AG04449 (cell line): ENCODE measurements at regions not wholly inside any gene's neighbourhood (a gene's known extent, or its start where the extent isn't known, plus 50 kb on each side); places are given as distances from the start of the nearest gene placed in this dataset.

Experiments
- CTCF ChIA-PET: fragments of 350-600 bp; formaldehyde crosslinking; extraction: SDS; loops from one replicate; lab custom pipeline; 2021; ENCODE audit warnings: antibody characterized with exemption; lab: Yijun Ruan, JAX
- POLR2A ChIA-PET: fragments of 400-600, 350-600 bp; formaldehyde crosslinking; extraction: SDS; loops from one replicate; lab custom pipeline; 2020; ENCODE audit warnings: antibody characterized with exemption, inconsistent platforms; lab: Yijun Ruan, JAX
- DNase-seq: peaks from one replicate; pipeline ENCODE4 v3.0.0-alpha.2; 2010; ENCODE audit warnings: low read depth, low spot score
- H3K4me3 ChIP-seq: 2 replicates; pipeline ENCODE4 v1.5.1; 2011; ENCODE audit warnings: low read depth, mild to moderate bottlenecking, control low read depth, low read length
- CTCF ChIP-seq: IDR thresholded peaks from one replicate; pipeline ENCODE4 v1.5.1; 2011; ENCODE audit warnings: mild to moderate bottlenecking, moderate library complexity, low read length, control low read depth, inconsistent platforms; ENCODE audit not compliant: insufficient read depth; ENCODE audit errors: missing control alignments

GRCh38 chr20:60261333-60261732 lies 303.1 kb downstream of the CDH26 start:
- CTCF ChIA-PET, result interaction anchor here (1.2 to 5.4 kb wide), 6 partner anchors 10 to 204 kb away, joined by 3 to 62 read pairs (median 16); no protein-coding TSS in a partner anchor
- no peak for DNase-seq
- POLR2A ChIA-PET, result no interaction called here
- no peak for TF ChIP-seq CTCF
- H3K4me3 ChIP-seq, result no peak overlapping the region

GRCh38 chr20:60262967-60263603 lies 304.9 kb downstream of the CDH26 start:
- no peak for DNase-seq
- CTCF ChIA-PET, result interaction anchor here (0.6 to 5.4 kb wide), 19 partner anchors 8 to 966 kb away, joined by 3 to 62 read pairs (median 4); no protein-coding TSS in a partner anchor
- TF ChIP-seq CTCF, result peak; percentile 75
- POLR2A ChIA-PET, result no interaction called here
- no peak overlapping the region for H3K4me3 ChIP-seq

GRCh38 chr20:60263725-60264709 lies 305.8 kb downstream of the CDH26 start:
- TF ChIP-seq CTCF, result no peak
- POLR2A ChIA-PET, result no interaction called here
- DNase-seq, result no peak
- H3K4me3 ChIP-seq, result no peak overlapping the region
- CTCF ChIA-PET, result interaction anchor here (0.6 to 5.4 kb wide), 13 partner anchors 8 to 318 kb away, joined by 3 to 62 read pairs (median 10); no protein-coding TSS in a partner anchor

GRCh38 chr20:60266177-60266823 lies 308.1 kb downstream of the CDH26 start:
- DNase-seq, result no peak
- no peak for TF ChIP-seq CTCF
- H3K4me3 ChIP-seq, result no peak overlapping the region
- POLR2A ChIA-PET, result no interaction called here
- CTCF ChIA-PET, result interaction anchor here (1.4 kb wide), 1 partner anchor 55 kb away, joined by 5 read pairs; no protein-coding TSS in a partner anchor

- no peak for TF ChIP-seq CTCF
- DNase-seq, result no peak
- ChIA-PET POLR2A (no interaction called here), CTCF (no interaction called here)
- H3K4me3 ChIP-seq, result no peak overlapping the region
Measured at GRCh38 chr20:60268491-60268890, 310.3 kb downstream of the CDH26 start.
